Large intestine (tissue), 3 donors: ENCODE measurements at regions not wholly inside any gene's neighbourhood (a gene's known extent, or its start where the extent isn't known, plus 50 kb on each side); places are given as distances from the start of the nearest gene placed in this dataset.

Experiments
- DNase-seq, 2 donors: peaks; one replicate each; pipeline versions ENCODE4 v3.0.0 to v3.0.0-alpha.2; 2013
- H3K27ac ChIP-seq: one replicate; pipeline ENCODE4 v1.5.1; 2013; ENCODE audit warnings: low read length
- H3K27me3 ChIP-seq: 2 replicates; pipeline ENCODE4 v1.6.1; 2013; ENCODE audit warnings: low read length; ENCODE audit not compliant: control insufficient read depth, insufficient read depth
- H3K36me3 ChIP-seq: 2 replicates; pipeline ENCODE4 v1.6.1; 2013; ENCODE audit warnings: low read length; ENCODE audit not compliant: control insufficient read depth, insufficient read depth
- H3K4me1 ChIP-seq: one replicate; pipeline ENCODE4 v1.6.1; 2013; ENCODE audit warnings: low read length; ENCODE audit not compliant: control insufficient read depth, insufficient read depth
- H3K4me3 ChIP-seq: one replicate; pipeline ENCODE4 v1.5.1; 2013; ENCODE audit warnings: low read length
- H3K9me3 ChIP-seq: one replicate; pipeline ENCODE4 v1.6.1; 2013; ENCODE audit warnings: mild to moderate bottlenecking, low read depth, low read length, moderate library complexity; ENCODE audit not compliant: control insufficient read depth
- WGBS: methylation state at CpG from one replicate; pipeline ENCODE4 v1.1.5; 2013; ENCODE audit warnings: low lambda C conversion rate; ENCODE audit not compliant: insufficient coverage; 5-methylcytosine and 5-hydroxymethylcytosine counted together

- Histone ChIP-seq H3K4me1 (no peaks in the 10 kb centered on the region), H3K4me3 (no peak overlapping the region), H3K36me3 (no peaks in the 10 kb centered on the region), H3K27ac (no peak overlapping the region), H3K9me3 (no peaks in the 10 kb centered on the region), H3K27me3 (no peaks in the 10 kb centered on the region)
- DNase-seq: no peak
- no CpG with 5 or more reads among the region's 7 CpGs for WGBS
Observed at GRCh38 chr10:4385231-4385870, 440.7 kb upstream of the AKR1E2 start.

- no peaks in the 10 kb centered on the region for H3K9me3 ChIP-seq
- no peak for DNase-seq
- H3K27ac ChIP-seq: no peak overlapping the region
- no peaks in the 10 kb centered on the region for H3K27me3 ChIP-seq
- WGBS: 40% methylated on average over 1 of the region's 4 CpGs
- H3K36me3 ChIP-seq: no peaks in the 10 kb centered on the region
- no peak overlapping the region for H3K4me3 ChIP-seq
- no peaks in the 10 kb centered on the region for H3K4me1 ChIP-seq
Observed at GRCh38 chr10:4384245-4384644, 441.8 kb upstream of the AKR1E2 start.

GRCh38 chr10:4383651-4384098 lies 442.3 kb upstream of the AKR1E2 start:
- WGBS: 40% methylated on average over 1 of the region's 4 CpGs
- Histone ChIP-seq H3K4me1 (no peaks in the 10 kb centered on the region), H3K27ac (no peak overlapping the region), H3K36me3 (no peaks in the 10 kb centered on the region), H3K4me3 (no peak overlapping the region), H3K9me3 (no peaks in the 10 kb centered on the region), H3K27me3 (no peaks in the 10 kb centered on the region)
- DNase-seq: no peak

DNA sequence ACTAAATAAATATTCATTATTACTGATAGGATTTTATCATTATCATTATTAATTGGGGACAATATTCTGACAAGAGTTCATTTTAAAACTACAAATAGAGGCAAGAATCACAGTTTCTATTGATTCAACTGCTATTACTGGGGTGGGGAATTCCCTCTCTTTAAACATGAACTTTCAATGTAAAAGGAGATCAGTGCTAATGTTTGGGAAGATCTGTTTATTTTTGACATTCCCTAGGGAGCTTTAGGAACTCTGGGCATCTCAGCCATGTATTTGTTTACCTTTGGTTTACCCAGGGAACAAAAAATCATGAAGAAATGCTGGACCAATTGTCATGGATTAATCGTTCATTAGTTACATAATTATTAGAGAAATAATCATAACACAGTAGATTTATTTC lies 443.2 kb upstream of the AKR1E2 start:
- no peaks in the 10 kb centered on the region for H3K36me3 ChIP-seq
- no peak for DNase-seq
- H3K27me3 ChIP-seq: no peaks in the 10 kb centered on the region
- no peaks in the 10 kb centered on the region for H3K4me1 ChIP-seq
- WGBS: 25% methylated on average over 1 of the region's 1 CpG
- no peak overlapping the region for H3K27ac ChIP-seq
- H3K4me3 ChIP-seq: no peak overlapping the region
- H3K9me3 ChIP-seq: no peaks in the 10 kb centered on the region

DNA sequence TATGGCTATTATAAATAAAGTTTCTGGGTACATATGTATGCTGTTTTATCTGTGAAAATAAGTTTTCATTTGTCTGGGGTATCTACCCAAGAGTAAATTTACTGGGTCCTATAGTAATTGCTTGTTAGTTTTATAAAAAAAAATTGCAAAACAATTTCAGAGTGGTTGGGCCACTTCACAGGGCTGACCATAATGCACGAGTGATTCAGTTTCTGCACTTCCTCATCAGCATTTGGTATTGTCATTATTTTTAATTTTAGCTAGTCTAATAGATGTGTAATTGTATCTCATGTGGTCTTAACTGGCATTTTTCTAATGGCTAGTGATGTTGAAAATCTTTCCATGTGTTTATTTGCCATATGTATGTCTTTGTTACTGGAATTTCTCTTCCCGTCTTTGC lies 452.4 kb upstream of the AKR1E2 start:
- Histone ChIP-seq H3K4me3 (no peak overlapping the region), H3K36me3 (no peaks in the 10 kb centered on the region), H3K27ac (no peak overlapping the region), H3K4me1 (no peaks in the 10 kb centered on the region), H3K27me3 (no peaks in the 10 kb centered on the region), H3K9me3 (no peaks in the 10 kb centered on the region)
- WGBS: 100% methylated on average over 1 of the region's 2 CpGs
- no peak for DNase-seq

DNA sequence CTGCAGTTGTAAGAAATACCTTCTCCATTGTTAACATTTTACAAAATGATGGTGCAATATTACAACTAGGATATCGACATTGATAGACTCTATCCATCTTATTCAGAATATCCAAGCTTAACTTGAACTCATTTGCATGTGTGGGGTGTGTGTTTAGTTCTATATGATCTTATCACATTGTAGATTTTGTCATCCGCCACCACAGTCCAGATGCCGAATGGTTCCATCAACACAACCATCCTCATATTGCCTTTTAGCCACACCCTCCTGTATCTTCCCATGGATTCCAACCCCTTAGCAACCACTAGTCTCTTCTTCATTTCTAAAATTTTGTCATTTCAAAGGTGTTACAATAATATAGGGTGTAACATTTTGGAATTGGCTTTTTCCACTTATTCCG lies 452.9 kb upstream of the AKR1E2 start:
- no peak overlapping the region for H3K4me3 ChIP-seq
- no peak overlapping the region for H3K27ac ChIP-seq
- H3K9me3 ChIP-seq: no peaks in the 10 kb centered on the region
- DNase-seq: no peak
- H3K4me1 ChIP-seq: no peaks in the 10 kb centered on the region
- no peaks in the 10 kb centered on the region for H3K27me3 ChIP-seq
- WGBS: 80% methylated on average over 1 of the region's 4 CpGs
- H3K36me3 ChIP-seq: no peaks in the 10 kb centered on the region

GRCh38 chr10:4372601-4373000 lies 453.4 kb upstream of the AKR1E2 start:
- no CpG with 5 or more reads among the region's 6 CpGs for WGBS
- Histone ChIP-seq H3K27me3 (no peaks in the 10 kb centered on the region), H3K9me3 (no peaks in the 10 kb centered on the region), H3K4me3 (no peak overlapping the region), H3K27ac (no peak overlapping the region), H3K4me1 (no peaks in the 10 kb centered on the region), H3K36me3 (no peaks in the 10 kb centered on the region)
- DNase-seq: peak; percentile 38 to 39

GRCh38 chr10:4371691-4372295 lies 454.2 kb upstream of the AKR1E2 start:
- H3K27me3 ChIP-seq: no peaks in the 10 kb centered on the region
- H3K4me1 ChIP-seq: no peaks in the 10 kb centered on the region
- no peak overlapping the region for H3K27ac ChIP-seq
- WGBS: no CpG with 5 or more reads among the region's 4 CpGs
- no peaks in the 10 kb centered on the region for H3K9me3 ChIP-seq
- H3K36me3 ChIP-seq: no peaks in the 10 kb centered on the region
- no peak for DNase-seq
- H3K4me3 ChIP-seq: no peak overlapping the region

DNA sequence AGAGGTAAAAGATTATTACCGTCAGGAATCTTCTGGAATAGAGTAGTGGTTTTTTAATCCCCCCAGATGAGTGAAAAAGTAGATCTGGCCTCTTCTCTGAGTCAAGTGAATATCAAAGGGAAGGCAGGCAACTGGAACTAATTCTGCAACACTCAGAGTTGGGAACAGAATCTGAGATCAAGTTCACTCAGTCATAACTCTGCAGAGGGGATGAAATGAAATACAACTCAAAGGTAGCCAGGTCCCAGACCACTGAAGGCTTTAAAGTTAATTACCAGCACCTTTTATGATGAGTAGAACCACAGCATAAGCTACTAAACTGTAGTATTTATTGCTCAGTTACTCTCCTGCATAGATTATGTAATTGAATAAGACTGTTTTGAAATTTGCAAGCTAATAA lies 455.6 kb upstream of the AKR1E2 start:
- H3K36me3 ChIP-seq: no peaks in the 10 kb centered on the region
- DNase-seq: no peak
- 100% methylated on average over 1 of the region's 1 CpG for WGBS
- H3K27ac ChIP-seq: no peak overlapping the region
- no peak overlapping the region for H3K4me3 ChIP-seq
- no peaks in the 10 kb centered on the region for H3K9me3 ChIP-seq
- no peaks in the 10 kb centered on the region for H3K4me1 ChIP-seq
- H3K27me3 ChIP-seq: no peaks in the 10 kb centered on the region

DNA sequence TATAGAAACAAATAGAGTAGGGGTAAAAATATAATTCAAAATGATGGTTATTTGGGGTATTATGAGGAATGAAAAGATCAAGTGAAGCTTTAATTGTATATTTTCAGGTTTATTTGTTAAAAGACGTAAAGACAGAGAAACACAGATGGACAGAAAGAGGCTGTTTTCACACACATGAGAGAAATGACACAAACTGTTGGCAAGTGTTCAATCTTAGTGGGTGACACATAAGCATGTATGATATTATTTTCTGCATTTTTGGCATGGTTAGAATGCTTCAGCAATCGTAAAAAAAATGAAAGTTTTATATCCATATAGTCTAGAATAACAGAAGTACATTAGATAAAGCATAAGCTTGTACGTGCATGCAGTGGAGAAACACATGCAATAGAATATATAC lies 464.4 kb upstream of the AKR1E2 start:
- DNase-seq: no peak
- H3K36me3 ChIP-seq: no peaks in the 10 kb centered on the region
- WGBS: 83% methylated on average over 1 of the region's 3 CpGs

DNA sequence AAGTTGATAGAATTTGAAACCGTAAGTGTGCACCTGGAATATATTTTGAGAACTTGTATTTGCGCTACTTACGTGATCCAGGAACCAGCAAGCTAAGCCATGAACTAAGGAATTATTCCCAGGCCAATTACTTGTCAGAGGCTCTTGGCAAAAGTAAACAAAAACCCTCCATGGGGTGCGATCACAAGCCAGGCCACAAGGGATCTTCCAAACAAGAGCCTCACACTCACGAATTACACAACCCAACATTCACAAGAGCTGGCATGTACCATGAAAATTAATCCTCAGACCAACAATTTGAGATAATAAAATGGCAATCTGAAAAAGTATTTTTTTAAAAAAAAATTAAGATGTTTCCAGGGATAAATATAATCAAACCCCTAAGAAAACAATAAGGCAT lies 467.0 kb upstream of the AKR1E2 start:
- Histone ChIP-seq H3K4me3 (no peak overlapping the region), H3K27ac (no peak overlapping the region), H3K36me3 (no peaks in the 10 kb centered on the region), H3K9me3 (no peaks in the 10 kb centered on the region), H3K27me3 (peaks cover 5% of the 10 kb centered on the region), H3K4me1 (no peaks in the 10 kb centered on the region)
- WGBS: no CpG with 5 or more reads among the region's 5 CpGs
- no peak for DNase-seq

More for the DNA sequence above, 464.4 kb upstream of the AKR1E2 start:
- H3K27me3 ChIP-seq: no peaks in the 10 kb centered on the region
- no peak overlapping the region for H3K27ac ChIP-seq
- no peak overlapping the region for H3K4me3 ChIP-seq
- H3K9me3 ChIP-seq: no peaks in the 10 kb centered on the region
- H3K4me1 ChIP-seq: no peaks in the 10 kb centered on the region
